ENCODE measurements at regions not wholly inside any gene's neighbourhood (a gene's known extent, or its start where the extent isn't known, plus 50 kb on each side); places are given as distances from the start of the nearest gene placed in this dataset.

GRCh38 chr4:127534041-127534825 is 98.5 kb upstream of the INTU start:
- DNase-seq (ENCODE audit: low read depth in 2 of 3, low spot score in 1 of 3): no peak

- no peak for DNase-seq (ENCODE audit: low read depth in 2 of 3, low spot score in 1 of 3)
Measured at GRCh38 chr4:127538016-127538415, 94.7 kb upstream of the INTU start.

- DNase-seq (ENCODE audit: low read depth in 2 of 3, low spot score in 1 of 3): no peak
Measured at GRCh38 chr4:127540497-127541025, 92.2 kb upstream of the INTU start.

GRCh38 chr4:127545271-127545670 is 87.5 kb upstream of the INTU start:
- DNase-seq (ENCODE audit: low read depth in 2 of 3, low spot score in 1 of 3): no peak

GRCh38 chr4:127548990-127549925 is 83.5 kb upstream of the INTU start:
- DNase-seq (ENCODE audit: low read depth in 2 of 3, low spot score in 1 of 3): no peak

- no peak for DNase-seq (ENCODE audit: low read depth in 2 of 3, low spot score in 1 of 3)
Measured at GRCh38 chr4:127555106-127555505, 77.7 kb upstream of the INTU start.

GRCh38 chr4:127558088-127558487 is 74.7 kb upstream of the INTU start:
- no peak for DNase-seq (ENCODE audit: low read depth in 2 of 3, low spot score in 1 of 3)

GRCh38 chr4:127558489-127559407 is 74.0 kb upstream of the INTU start:
- DNase-seq (ENCODE audit: low read depth in 2 of 3, low spot score in 1 of 3): no peak

GRCh38 chr4:127559981-127560380 is 72.8 kb upstream of the INTU start:
- no peak for DNase-seq (ENCODE audit: low read depth in 2 of 3, low spot score in 1 of 3)

- DNase-seq (ENCODE audit: low read depth in 2 of 3, low spot score in 1 of 3): no peak
Measured at GRCh38 chr4:127560755-127561154, 72.0 kb upstream of the INTU start.

GRCh38 chr4:127574643-127575042 is 58.1 kb upstream of the INTU start:
- no peak for DNase-seq (ENCODE audit: low read depth in 2 of 3, low spot score in 1 of 3)

- DNase-seq (ENCODE audit: low read depth in 2 of 3, low spot score in 1 of 3): no peak
Measured at GRCh38 chr4:127575888-127576287, 56.9 kb upstream of the INTU start.

- DNase-seq (ENCODE audit: low read depth in 2 of 3, low spot score in 1 of 3): no peak
Measured at GRCh38 chr4:127578491-127578890, 54.3 kb upstream of the INTU start.

GRCh38 chr4:127578967-127579366 is 53.8 kb upstream of the INTU start:
- DNase-seq (ENCODE audit: low read depth in 2 of 3, low spot score in 1 of 3): no peak

- no peak for DNase-seq (ENCODE audit: low read depth in 2 of 3, low spot score in 1 of 3)
Measured at GRCh38 chr4:127579821-127580220, 52.9 kb upstream of the INTU start.

- no peak for DNase-seq (ENCODE audit: low read depth in 2 of 3, low spot score in 1 of 3)
Measured at GRCh38 chr4:127580300-127580699, 52.5 kb upstream of the INTU start.

GRCh38 chr4:127580891-127581290 is 51.9 kb upstream of the INTU start:
- DNase-seq (ENCODE audit: low read depth in 2 of 3, low spot score in 1 of 3): no peak

Data from stimulated activated CD4-positive, alpha-beta T cell treated with anti-CD3 and anti-CD28 coated beads, Interleukin-12 subunit alpha, Interleukin-12 subunit beta, amount 100 ng/mL, for 48 hours (primary cell).